ENCODE measurements at regions not wholly inside any gene's neighbourhood (a gene's known extent, or its start where the extent isn't known, plus 50 kb on each side); places are given as distances from the start of the nearest gene placed in this dataset.

DNA sequence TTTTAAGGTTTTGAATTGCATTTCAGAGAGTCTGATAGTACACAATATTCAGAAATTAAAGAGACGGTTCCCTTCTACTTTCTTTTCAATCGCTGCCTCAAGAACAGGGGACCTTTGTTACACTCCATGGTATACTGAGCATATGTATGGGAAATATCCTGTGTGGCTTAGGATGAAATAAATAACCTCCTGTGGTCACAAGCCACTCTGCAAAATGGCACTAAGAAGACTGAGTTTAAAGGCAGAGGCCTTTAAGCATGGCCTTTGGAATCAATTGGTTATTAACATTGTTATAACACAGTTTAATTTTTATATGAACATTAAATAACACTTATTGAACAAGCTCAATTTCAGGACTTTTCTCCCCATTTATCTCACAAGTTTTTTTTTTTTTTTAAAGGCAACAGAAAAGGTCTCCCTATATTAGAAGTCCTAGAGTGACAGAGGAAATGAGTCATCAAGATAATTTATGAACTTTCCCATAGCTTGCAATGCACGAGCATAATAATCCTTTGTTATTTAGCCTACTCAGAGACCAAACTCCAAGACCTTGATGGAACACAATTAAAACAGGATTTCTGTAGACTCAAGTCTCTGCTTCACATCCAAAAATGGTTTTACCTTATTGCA lies 341.9 kb downstream of the TMEM167A start:
- no peaks in the 10 kb centered on the region for H3K4me1 ChIP-seq

DNA sequence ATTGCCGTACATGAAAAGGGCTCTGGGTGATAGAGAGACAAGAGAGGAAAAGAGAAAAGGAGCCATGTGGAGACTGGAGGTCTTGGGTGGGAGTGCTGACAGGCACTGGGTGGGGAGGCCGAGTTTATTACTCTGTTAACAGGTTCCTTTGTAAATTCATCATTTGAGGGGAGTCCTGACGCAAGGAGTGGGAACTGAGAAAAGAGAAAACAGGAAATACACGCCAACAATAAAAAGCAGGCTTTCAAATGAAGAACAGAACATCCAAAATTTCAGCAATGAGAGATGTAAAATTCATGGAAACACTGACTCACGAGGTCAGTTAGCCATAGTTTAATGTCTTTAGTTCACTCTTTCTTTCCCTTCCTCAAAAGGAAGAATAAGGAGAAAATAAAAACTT lies 342.8 kb downstream of the TMEM167A start:
- H3K4me3 ChIP-seq = no peak overlapping the region
- no peaks in the 10 kb centered on the region for H3K27me3 ChIP-seq
- TF ChIP-seq, protein P1, sequence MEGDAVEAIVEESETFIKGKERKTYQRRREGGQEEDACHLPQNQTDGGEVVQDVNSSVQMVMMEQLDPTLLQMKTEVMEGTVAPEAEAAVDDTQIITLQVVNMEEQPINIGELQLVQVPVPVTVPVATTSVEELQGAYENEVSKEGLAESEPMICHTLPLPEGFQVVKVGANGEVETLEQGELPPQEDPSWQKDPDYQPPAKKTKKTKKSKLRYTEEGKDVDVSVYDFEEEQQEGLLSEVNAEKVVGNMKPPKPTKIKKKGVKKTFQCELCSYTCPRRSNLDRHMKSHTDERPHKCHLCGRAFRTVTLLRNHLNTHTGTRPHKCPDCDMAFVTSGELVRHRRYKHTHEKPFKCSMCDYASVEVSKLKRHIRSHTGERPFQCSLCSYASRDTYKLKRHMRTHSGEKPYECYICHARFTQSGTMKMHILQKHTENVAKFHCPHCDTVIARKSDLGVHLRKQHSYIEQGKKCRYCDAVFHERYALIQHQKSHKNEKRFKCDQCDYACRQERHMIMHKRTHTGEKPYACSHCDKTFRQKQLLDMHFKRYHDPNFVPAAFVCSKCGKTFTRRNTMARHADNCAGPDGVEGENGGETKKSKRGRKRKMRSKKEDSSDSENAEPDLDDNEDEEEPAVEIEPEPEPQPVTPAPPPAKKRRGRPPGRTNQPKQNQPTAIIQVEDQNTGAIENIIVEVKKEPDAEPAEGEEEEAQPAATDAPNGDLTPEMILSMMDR (IDR thresholded peaks at IDR 0.05) = no peak
- no peaks in the 10 kb centered on the region for H3K4me1 ChIP-seq
- H3K9me3 ChIP-seq = no peaks in the 10 kb centered on the region
- intact Hi-C loops (cut with DNase I) = no loop called here
- H3K36me3 ChIP-seq = no peaks in the 10 kb centered on the region
- no peak overlapping the region for H3K27ac ChIP-seq
- no peak for ATAC-seq
- DNase-seq = no peak

More for the DNA sequence above, 341.9 kb downstream of the TMEM167A start:
- Histone ChIP-seq H3K27me3 (no peaks in the 10 kb centered on the region), H3K4me3 (no peak overlapping the region), H3K36me3 (no peaks in the 10 kb centered on the region), H3K9me3 (no peaks in the 10 kb centered on the region), H3K27ac (no peak overlapping the region)
- DNase-seq = no peak
- intact Hi-C loops (cut with DNase I) = no loop called here
- ATAC-seq = no peak
- TF ChIP-seq, protein P1 (IDR thresholded peaks at IDR 0.05) = no peak

DNA sequence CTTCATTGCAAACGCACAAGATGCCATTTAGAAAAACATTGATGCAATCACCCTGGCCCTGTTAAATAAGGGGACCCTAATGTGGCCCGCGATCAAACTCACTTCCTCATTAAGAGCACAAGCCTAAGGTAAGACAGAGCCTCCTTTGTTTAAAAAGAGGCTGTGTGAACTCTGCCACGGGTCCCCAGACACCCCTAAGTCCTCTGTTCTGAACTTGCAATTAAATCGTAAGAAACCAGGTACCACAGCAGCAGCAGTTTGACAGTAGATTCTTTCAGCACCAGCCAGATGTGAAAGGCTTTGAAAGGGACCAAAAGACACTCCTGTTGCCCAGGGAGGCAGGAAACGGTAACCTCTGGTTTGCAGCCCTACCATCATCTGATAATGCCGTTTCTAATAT lies 346.3 kb downstream of the TMEM167A start:
- Histone ChIP-seq H3K9me3 (no peaks in the 10 kb centered on the region), H3K4me3 (no peak overlapping the region), H3K4me1 (no peaks in the 10 kb centered on the region), H3K27me3 (no peaks in the 10 kb centered on the region), H3K27ac (no peak overlapping the region), H3K36me3 (no peaks in the 10 kb centered on the region)
- DNase-seq (no peak), ATAC-seq (no peak)
- TF ChIP-seq, protein P1 (IDR thresholded peaks at IDR 0.05) = no peak
- intact Hi-C loops (cut with DNase I) = no loop called here

DNA sequence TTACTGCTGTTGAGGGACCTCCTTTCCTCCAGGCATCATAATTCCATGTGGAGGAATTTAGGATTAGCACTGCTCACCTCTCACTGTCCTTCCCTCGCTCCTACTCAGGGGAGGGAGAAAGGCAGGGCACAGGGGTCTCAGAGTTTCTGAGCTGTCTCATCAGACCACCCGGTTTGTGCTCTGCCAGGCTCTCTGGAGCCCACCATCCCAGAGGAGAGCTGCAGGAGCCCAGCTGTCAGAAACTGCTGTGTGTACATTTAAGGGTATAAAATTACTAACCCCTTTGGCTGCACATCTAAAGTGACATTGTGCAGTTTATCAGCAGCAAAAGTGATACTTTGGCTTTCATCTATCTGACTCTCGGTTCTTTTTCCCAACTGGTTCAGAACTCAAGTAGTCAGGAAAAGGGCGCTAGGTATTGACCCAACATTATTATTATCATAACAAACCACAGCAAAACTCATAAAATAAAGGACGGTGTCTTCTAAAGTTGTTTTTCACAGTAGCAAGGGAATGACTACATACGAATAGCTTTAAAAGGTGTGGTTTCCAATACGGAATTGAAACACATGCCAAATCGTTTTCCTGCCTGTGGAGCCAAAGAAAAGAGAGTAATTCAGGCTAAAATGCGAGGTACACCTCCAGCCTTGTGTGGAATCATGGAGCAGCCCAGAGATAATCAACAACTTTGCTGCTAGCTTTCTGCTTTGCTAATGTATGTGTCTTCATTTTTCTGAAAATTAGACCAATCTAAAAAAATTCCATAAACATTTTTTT lies 348.1 kb downstream of the TMEM167A start:
- ATAC-seq = no peak

DNA sequence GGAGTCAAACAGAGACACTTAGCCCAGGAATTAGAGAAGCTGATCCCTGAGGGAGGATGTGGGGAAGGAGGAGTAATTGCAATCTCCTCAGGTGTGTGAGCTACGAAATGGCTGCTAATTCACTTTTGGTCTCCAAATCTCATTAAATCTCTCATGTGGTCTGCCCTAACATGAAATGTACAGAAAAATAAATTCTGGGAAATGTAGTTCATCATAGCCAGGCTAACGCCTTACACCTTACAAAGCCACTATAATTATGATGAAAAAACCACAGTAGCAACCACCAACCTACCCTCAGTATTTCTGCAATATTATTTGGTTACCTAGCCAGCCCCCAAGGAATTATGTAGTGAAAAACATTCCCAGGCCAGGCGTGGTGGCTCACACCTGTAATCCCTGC lies 354.0 kb downstream of the TMEM167A start:
- intact Hi-C loops (cut with DNase I) = no loop called here
- DNase-seq (no peak), ATAC-seq (no peak)
- Histone ChIP-seq H3K27ac (no peak overlapping the region), H3K27me3 (no peaks in the 10 kb centered on the region), H3K9me3 (no peaks in the 10 kb centered on the region), H3K4me1 (no peaks in the 10 kb centered on the region), H3K4me3 (no peak overlapping the region), H3K36me3 (no peaks in the 10 kb centered on the region)
- TF ChIP-seq, protein P1 (IDR thresholded peaks at IDR 0.05) = no peak

More for the DNA sequence above, 348.1 kb downstream of the TMEM167A start:
- Histone ChIP-seq H3K36me3 (no peaks in the 10 kb centered on the region), H3K27me3 (no peaks in the 10 kb centered on the region), H3K27ac (no peak overlapping the region), H3K4me1 (no peaks in the 10 kb centered on the region), H3K9me3 (no peaks in the 10 kb centered on the region), H3K4me3 (no peak overlapping the region)
- TF ChIP-seq, protein P1 (IDR thresholded peaks at IDR 0.05) = no peak
- no peak for DNase-seq
- intact Hi-C loops (cut with DNase I) = no loop called here
